ENCODE measurements at regions not wholly inside any gene's neighbourhood (a gene's known extent, or its start where the extent isn't known, plus 50 kb on each side); places are given as distances from the start of the nearest gene placed in this dataset.
A peak's percentile ranks its signal among the peaks of the same experiment; 100 is the strongest.

DNA sequence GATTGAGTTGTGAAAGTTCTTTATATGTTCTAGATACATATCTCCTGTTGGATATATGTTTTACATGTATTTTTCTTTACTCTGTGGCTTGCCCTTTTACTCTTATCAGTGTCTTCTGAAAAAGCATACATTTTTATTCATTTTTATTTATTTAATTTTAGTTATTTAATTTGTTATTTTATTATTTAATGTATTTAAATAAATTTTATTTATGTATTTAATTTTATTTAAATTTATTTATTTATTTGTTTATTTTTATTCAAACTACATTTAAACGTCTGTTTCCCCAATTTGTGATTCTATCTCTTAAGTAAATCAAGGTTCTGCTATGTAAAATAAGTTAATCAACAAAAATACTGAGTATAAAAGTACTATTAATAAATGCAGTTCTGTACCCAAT is 279.1 kb upstream of the AKR1E2 start:
- CTCF ChIA-PET: interaction anchor here (0.8 kb wide), 1 partner anchor 113 kb away, joined by 3 read pairs; no protein-coding TSS in a partner anchor
- TF ChIP-seq, protein P1, sequence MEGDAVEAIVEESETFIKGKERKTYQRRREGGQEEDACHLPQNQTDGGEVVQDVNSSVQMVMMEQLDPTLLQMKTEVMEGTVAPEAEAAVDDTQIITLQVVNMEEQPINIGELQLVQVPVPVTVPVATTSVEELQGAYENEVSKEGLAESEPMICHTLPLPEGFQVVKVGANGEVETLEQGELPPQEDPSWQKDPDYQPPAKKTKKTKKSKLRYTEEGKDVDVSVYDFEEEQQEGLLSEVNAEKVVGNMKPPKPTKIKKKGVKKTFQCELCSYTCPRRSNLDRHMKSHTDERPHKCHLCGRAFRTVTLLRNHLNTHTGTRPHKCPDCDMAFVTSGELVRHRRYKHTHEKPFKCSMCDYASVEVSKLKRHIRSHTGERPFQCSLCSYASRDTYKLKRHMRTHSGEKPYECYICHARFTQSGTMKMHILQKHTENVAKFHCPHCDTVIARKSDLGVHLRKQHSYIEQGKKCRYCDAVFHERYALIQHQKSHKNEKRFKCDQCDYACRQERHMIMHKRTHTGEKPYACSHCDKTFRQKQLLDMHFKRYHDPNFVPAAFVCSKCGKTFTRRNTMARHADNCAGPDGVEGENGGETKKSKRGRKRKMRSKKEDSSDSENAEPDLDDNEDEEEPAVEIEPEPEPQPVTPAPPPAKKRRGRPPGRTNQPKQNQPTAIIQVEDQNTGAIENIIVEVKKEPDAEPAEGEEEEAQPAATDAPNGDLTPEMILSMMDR (IDR thresholded peaks at IDR 0.05; ENCODE audit: insufficient read depth, low read depth, low read length): no peak

DNA sequence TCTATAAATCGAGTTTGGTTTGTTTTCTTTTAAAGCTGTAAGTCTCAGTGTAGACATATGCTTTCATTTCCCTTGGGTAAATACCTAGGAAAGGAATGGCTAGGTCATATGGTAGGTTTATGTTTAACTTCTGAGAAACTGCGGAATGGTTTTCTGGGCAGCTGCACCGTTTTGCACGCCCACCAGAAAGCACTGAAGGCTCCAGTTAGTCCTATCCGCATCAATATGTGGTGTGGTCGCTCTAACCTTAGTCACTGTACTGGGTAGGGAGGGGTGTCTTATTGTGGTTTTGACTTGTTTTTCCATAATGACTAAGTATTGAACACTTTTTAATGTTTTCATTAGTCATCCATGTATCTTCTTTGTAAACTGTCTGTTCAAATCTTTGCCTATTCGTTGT is 279.5 kb upstream of the AKR1E2 start:
- DNase-seq (ENCODE audit: low read depth): no peak
- no peaks in the 10 kb centered on the region for H3K27me3 ChIP-seq (ENCODE audit: control insufficient read depth, insufficient read depth, low read length)
- H3K36me3 ChIP-seq (ENCODE audit: control insufficient read depth, insufficient read depth, low read length): no peaks in the 10 kb centered on the region
- CTCF ChIA-PET: interaction anchor here (0.8 kb wide), 1 partner anchor 113 kb away, joined by 3 read pairs; no protein-coding TSS in a partner anchor
- POLR2A ChIA-PET: no interaction called here
- TF ChIP-seq, protein P1 (IDR thresholded peaks at IDR 0.05; ENCODE audit: insufficient read depth, low read depth, low read length): no peak
- H3K4me3 ChIP-seq (ENCODE audit: low read depth, low read length): no peak overlapping the region

More for the DNA sequence above, 279.1 kb upstream of the AKR1E2 start:
- H3K36me3 ChIP-seq (ENCODE audit: control insufficient read depth, insufficient read depth, low read length): no peaks in the 10 kb centered on the region
- no peak overlapping the region for H3K4me3 ChIP-seq (ENCODE audit: low read depth, low read length)
- DNase-seq (ENCODE audit: low read depth): no peak
- H3K27me3 ChIP-seq (ENCODE audit: control insufficient read depth, insufficient read depth, low read length): no peaks in the 10 kb centered on the region
- POLR2A ChIA-PET: no interaction called here

DNA sequence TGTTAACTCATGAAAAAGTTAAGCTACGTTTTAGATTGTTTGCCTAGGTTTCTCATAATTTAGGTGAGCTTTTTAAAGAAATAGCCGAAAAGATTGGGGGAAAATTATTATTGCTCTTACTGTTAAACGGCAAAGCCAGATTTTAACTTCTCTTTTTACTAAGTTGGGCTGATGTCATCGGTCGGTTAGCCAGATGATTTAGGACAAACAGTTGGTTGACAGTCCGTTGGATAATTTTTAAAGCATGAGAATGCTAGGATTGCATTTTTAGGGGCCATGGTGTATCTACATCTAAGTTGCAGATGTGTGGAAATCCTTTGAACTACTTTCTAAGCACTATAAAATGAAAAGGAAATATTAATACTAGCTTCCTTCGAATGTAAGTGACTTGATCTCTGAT is 280.9 kb upstream of the AKR1E2 start:
- Histone ChIP-seq H3K4me3 (ENCODE audit: low read depth, low read length) (no peak overlapping the region), H3K27me3 (ENCODE audit: control insufficient read depth, insufficient read depth, low read length) (no peaks in the 10 kb centered on the region), H3K36me3 (ENCODE audit: control insufficient read depth, insufficient read depth, low read length) (no peaks in the 10 kb centered on the region)
- peak; percentile 36 for DNase-seq (ENCODE audit: low read depth)
- TF ChIP-seq, protein P1 (IDR thresholded peaks at IDR 0.05; ENCODE audit: insufficient read depth, low read depth, low read length): no peak
- POLR2A ChIA-PET: no interaction called here
- CTCF ChIA-PET: no interaction called here

DNA sequence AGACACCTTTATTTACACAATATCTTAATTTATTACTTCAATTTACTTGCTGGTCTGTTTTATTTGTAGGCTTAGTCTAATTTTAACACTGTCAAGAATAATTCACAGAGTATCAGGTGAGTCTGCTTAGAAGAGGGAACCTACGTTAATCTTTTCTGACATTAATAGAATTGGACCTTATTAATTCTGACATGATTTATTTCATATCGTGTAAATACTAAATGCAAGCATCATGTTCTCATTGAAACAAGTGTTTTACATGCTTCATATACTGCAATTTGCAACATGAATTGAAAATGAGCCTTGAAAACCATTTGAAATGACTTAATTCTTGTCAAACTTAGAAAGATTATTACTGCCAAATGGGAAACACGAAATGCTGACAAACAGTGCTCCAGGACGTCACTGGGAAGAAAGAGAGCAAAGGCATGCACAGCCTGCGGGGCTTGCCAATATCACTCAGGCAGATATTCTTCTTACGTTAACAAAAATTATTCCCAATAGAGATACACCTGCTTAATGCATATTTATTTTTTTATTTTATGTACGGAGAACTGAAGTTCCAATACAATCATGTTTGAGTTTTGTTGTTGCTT is 282.0 kb upstream of the AKR1E2 start:
- Histone ChIP-seq H3K36me3 (ENCODE audit: control insufficient read depth, insufficient read depth, low read length) (no peaks in the 10 kb centered on the region), H3K27me3 (ENCODE audit: control insufficient read depth, insufficient read depth, low read length) (no peaks in the 10 kb centered on the region), H3K4me3 (ENCODE audit: low read depth, low read length) (no peak overlapping the region)
- ChIA-PET CTCF (no interaction called here), POLR2A (no interaction called here)
- no peak for DNase-seq (ENCODE audit: low read depth)
- TF ChIP-seq, protein P1 (IDR thresholded peaks at IDR 0.05; ENCODE audit: insufficient read depth, low read depth, low read length): no peak

DNA sequence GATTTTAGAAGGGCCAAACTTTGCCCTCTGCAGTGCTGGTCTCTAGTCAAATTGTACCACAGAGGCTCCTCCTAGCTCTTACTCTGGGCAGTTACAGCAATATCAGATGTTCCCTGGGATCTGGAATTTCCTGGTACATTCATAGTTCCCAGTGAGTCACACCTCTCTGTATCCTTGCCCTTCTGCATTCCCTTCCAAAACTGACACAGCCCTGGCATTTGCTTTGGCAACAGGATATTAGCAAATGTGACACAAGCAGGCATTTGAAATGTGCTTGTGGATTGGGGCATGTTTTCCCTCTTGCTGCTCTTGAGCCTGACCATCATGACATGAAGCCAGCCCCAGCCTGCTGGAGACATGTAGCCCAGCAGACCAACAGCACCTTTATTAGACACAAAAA is 284.7 kb upstream of the AKR1E2 start:
- Histone ChIP-seq H3K36me3 (ENCODE audit: control insufficient read depth, insufficient read depth, low read length) (no peaks in the 10 kb centered on the region), H3K4me3 (ENCODE audit: low read depth, low read length) (no peak overlapping the region), H3K27me3 (ENCODE audit: control insufficient read depth, insufficient read depth, low read length) (no peaks in the 10 kb centered on the region)
- ChIA-PET POLR2A (interaction anchor here (0.6 kb wide), 1 partner anchor 317 kb away, joined by 5 read pairs; no protein-coding TSS in a partner anchor), CTCF (interaction anchor here (0.6 to 1.5 kb wide), 4 partner anchors 11 to 72 kb away, joined by 3 read pairs; no protein-coding TSS in a partner anchor)
- DNase-seq (ENCODE audit: low read depth): peak; percentile 83
- TF ChIP-seq, protein P1 (IDR thresholded peaks at IDR 0.05; ENCODE audit: insufficient read depth, low read depth, low read length): peak; percentile 56
